T-cell (primary cell): ENCODE measurements at regions not wholly inside any gene's neighbourhood (a gene's known extent, or its start where the extent isn't known, plus 50 kb on each side); places are given as distances from the start of the nearest gene placed in this dataset.

Experiments
- ATAC-seq, 4 experiments: fragments of 200-7000 bp in 3 of 4; fragments of 150-1000 bp in 1 of 4; cut with Tn5 transposase; replicated peaks in 1 of 4; 1 replicate in 3 of 4; 2 replicates in 1 of 4; pipeline ENCODE4 v1.10.0; 2021; ENCODE audit warnings: moderate library complexity in 3 of 4, mild to moderate bottlenecking in 2 of 4, moderate number of reproducible peaks in 1 of 4
- CTCF ChIA-PET, 2 donors: fragments of 300-600 bp; sonication (Branson Sonifier 250); formaldehyde crosslinking; loops; one replicate each; lab custom pipeline; 2022; ENCODE audit warnings: antibody characterized with exemption in 2 of 2; lab: Charles Lee
- POLR2A ChIA-PET, 2 donors: fragments of 300-600 bp; sonication (Branson Sonifier 250); formaldehyde crosslinking; loops; one replicate each; lab custom pipeline; 2022; ENCODE audit warnings: antibody characterized with exemption in 2 of 2; lab: Charles Lee
- DNase-seq, 35 experiments: peaks; one replicate each; pipeline versions ENCODE4 v3.0.0 to v3.0.0-alpha.2; 2013 to 2023
- H3K27ac ChIP-seq: one replicate; pipeline ENCODE4 v1.5.1; 2013; ENCODE audit warnings: low read length
- H3K27me3 ChIP-seq, 2 experiments: replicated peaks in 1 of 2; 1 replicate in 1 of 2; 2 replicates in 1 of 2; pipeline versions ENCODE4 v1.6.1 to v1.7.0; 2013; ENCODE audit warnings: low read length in 1 of 2, mixed read lengths in 1 of 2; ENCODE audit not compliant: control insufficient read depth in 2 of 2, insufficient read depth in 2 of 2; ENCODE audit errors: extremely low read depth in 1 of 2
- H3K36me3 ChIP-seq, 2 donors: 1 replicate in 1 of 2; 2 replicates in 1 of 2; pipeline versions ENCODE4 v1.6.1 to v1.7.0; 2013; ENCODE audit warnings: low read length in 1 of 2; ENCODE audit not compliant: control insufficient read depth in 2 of 2, insufficient read depth in 1 of 2; ENCODE audit errors: extremely low read depth in 1 of 2
- H3K4me1 ChIP-seq, 2 experiments: 1 replicate in 1 of 2; 2 replicates in 1 of 2; pipeline versions ENCODE4 v1.6.1 to v1.7.0; 2013; ENCODE audit warnings: low read length in 2 of 2, mixed read lengths in 1 of 2; ENCODE audit not compliant: insufficient read depth in 2 of 2, control insufficient read depth in 1 of 2; ENCODE audit errors: extremely low read depth in 1 of 2
- H3K4me3 ChIP-seq, 2 donors: 1 replicate in 1 of 2; 2 replicates in 1 of 2; pipeline versions ENCODE4 v1.5.1 to v1.7.0; 2013; ENCODE audit warnings: mild to moderate bottlenecking in 2 of 2, low read length in 1 of 2, moderate library complexity in 1 of 2; ENCODE audit not compliant: control insufficient read depth in 1 of 2; ENCODE audit errors: extremely low read depth in 1 of 2
- H3K9me3 ChIP-seq: 2 replicates; pipeline ENCODE4 v1.7.0; 2013
- H3K27ac Mint-ChIP-seq, 2 donors: one replicate each; pipeline ENCODE4 v1.8.0; 2020 to 2021; ENCODE audit warnings: mild to moderate bottlenecking in 2 of 2, mixed read lengths in 2 of 2
- H3K27me3 Mint-ChIP-seq, 2 donors: one replicate each; pipeline ENCODE4 v1.8.0; 2021 to 2022; ENCODE audit warnings: mixed read lengths in 2 of 2
- H3K36me3 Mint-ChIP-seq: one replicate; pipeline ENCODE4 v1.8.0; 2021; ENCODE audit warnings: mixed read lengths
- H3K4me1 Mint-ChIP-seq, 3 donors: one replicate each; pipeline ENCODE4 v1.8.0; 2020 to 2022; ENCODE audit warnings: mixed read lengths in 3 of 3, mild to moderate bottlenecking in 1 of 3
- H3K4me3 Mint-ChIP-seq, 3 donors: one replicate each; pipeline ENCODE4 v1.8.0; 2020 to 2022; ENCODE audit warnings: mild to moderate bottlenecking in 3 of 3, mixed read lengths in 3 of 3, moderate library complexity in 3 of 3
- H3K9me3 Mint-ChIP-seq, 3 donors: one replicate each; pipeline ENCODE4 v1.8.0; 2020 to 2022; ENCODE audit warnings: mixed read lengths in 3 of 3
- WGBS: methylation state at CpG from one replicate; pipeline ENCODE4 v1.1.5; 2013; ENCODE audit warnings: missing lambda C conversion rate; ENCODE audit not compliant: insufficient coverage; 5-methylcytosine and 5-hydroxymethylcytosine counted together

DNA sequence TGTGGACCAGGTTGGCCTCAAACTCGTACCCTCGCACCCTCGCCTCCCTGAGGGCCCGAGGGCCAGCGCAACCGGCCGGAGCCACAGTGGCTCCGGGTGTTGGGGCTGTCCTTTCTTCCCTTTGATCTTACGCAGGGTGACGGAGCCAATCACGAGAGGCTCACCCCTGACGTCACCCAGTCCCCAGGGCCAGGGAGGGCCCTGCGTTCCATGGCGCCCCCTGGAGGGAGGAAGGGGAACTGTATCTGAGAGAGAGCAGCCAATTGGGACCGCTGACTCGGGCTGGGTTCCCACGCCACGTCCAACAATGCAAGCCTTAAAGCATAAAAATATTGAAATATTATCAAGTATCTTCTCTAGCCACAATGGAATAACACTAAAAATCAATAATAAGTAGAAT, 432.8 kb upstream of the LRRTM4 start:
- no peaks in the 10 kb centered on the region for H3K27me3 Mint-ChIP-seq
- H3K9me3 Mint-ChIP-seq, result peaks cover 11 to 44% (median 22%) of the 10 kb centered on the region in 3 donors
- no peak overlapping the region for H3K27ac Mint-ChIP-seq
- Histone ChIP-seq H3K27me3 (no peaks in the 10 kb centered on the region), H3K36me3 (no peaks in the 10 kb centered on the region), H3K4me1 (no peaks in the 10 kb centered on the region), H3K27ac (no peak overlapping the region), H3K9me3 (no peaks in the 10 kb centered on the region), H3K4me3 (no peak overlapping the region)
- POLR2A ChIA-PET, result no interaction called here
- CTCF ChIA-PET, result no interaction called here
- H3K4me3 Mint-ChIP-seq, result no peak overlapping the region
- H3K36me3 Mint-ChIP-seq, result no peaks in the 10 kb centered on the region
- DNase-seq (no peak), ATAC-seq (no peak)
- WGBS, result 94% methylated on average over 6 of the region's 18 CpGs
- H3K4me1 Mint-ChIP-seq, result no peaks in the 10 kb centered on the region

DNA sequence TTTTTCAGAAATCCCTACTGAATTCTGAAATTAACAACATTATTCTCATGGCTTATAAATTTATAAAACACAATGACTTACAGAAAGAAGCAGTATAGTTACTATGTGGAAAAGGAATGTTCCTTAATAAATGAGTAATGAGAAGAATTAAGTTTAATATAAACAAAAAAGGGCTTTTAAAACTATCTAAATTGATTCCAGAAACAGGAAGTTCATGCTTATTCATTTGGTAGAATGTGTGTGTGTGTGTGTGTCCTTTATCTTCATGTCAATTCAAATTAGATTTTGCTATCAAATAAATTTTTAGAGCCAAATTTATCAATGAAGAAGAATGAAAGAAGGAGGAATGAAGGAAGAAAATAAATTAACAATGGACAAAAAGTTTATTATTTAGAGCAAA, 440.8 kb upstream of the LRRTM4 start:
- Mint-ChIP-seq H3K4me1 (no peaks in the 10 kb centered on the region), H3K27me3 (no peaks in the 10 kb centered on the region), H3K36me3 (no peaks in the 10 kb centered on the region), H3K9me3 (peaks cover 29 to 31% (median 31%) of the 10 kb centered on the region in 3 donors), H3K4me3 (no peak overlapping the region), H3K27ac (no peak overlapping the region)
- ChIA-PET POLR2A (no interaction called here), CTCF (no interaction called here)
- no peaks in the 10 kb centered on the region for H3K27me3 ChIP-seq
- no peaks in the 10 kb centered on the region for H3K4me1 ChIP-seq
- no peaks in the 10 kb centered on the region for H3K36me3 ChIP-seq
- no peak overlapping the region for H3K4me3 ChIP-seq
- no peak for ATAC-seq
- DNase-seq, result no peak
- no peaks in the 10 kb centered on the region for H3K9me3 ChIP-seq
- no peak overlapping the region for H3K27ac ChIP-seq

DNA sequence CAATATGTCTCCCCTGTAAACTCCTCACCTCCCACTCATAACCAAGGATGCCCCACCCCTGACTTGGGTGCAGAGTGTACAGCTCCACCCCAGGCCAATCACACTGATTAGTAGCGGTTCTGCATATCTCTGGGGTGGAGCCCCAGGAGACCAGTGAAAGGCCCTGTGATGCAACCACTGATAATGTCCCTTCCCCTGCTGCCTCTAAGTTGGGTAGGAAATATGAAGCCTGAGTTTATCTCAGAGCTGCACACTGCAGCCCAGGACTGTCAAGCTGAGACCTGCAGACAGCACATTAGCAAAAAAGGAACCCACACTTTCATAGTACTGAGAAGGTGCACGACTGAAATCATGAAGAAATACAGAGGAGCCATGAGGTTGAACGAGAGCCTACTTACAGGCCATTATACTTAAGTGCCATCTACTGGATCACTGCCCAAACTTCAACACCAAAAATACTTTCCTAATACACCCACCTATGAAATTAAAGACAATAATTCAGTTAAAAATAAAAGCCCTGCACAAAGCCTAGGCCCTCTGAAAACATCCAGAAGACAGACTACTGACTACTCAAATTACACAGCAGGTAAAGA, 455.4 kb upstream of the LRRTM4 start:
- ChIA-PET POLR2A (no interaction called here), CTCF (no interaction called here)
- Histone ChIP-seq H3K27me3 (no peaks in the 10 kb centered on the region), H3K36me3 (no peaks in the 10 kb centered on the region), H3K4me3 (no peak overlapping the region), H3K4me1 (no peaks in the 10 kb centered on the region), H3K27ac (no peak overlapping the region), H3K9me3 (no peaks in the 10 kb centered on the region)
- DNase-seq, result no peak
- H3K27me3 Mint-ChIP-seq, result no peaks in the 10 kb centered on the region
- H3K4me1 Mint-ChIP-seq, result no peaks in the 10 kb centered on the region
- H3K36me3 Mint-ChIP-seq, result no peaks in the 10 kb centered on the region
- H3K4me3 Mint-ChIP-seq, result no peak overlapping the region
- no peak for ATAC-seq
- no peak overlapping the region for H3K27ac Mint-ChIP-seq
- H3K9me3 Mint-ChIP-seq, result peaks cover 39 to 48% (median 39%) of the 10 kb centered on the region in 3 donors
- 34% methylated on average over 2 of the region's 3 CpGs for WGBS

DNA sequence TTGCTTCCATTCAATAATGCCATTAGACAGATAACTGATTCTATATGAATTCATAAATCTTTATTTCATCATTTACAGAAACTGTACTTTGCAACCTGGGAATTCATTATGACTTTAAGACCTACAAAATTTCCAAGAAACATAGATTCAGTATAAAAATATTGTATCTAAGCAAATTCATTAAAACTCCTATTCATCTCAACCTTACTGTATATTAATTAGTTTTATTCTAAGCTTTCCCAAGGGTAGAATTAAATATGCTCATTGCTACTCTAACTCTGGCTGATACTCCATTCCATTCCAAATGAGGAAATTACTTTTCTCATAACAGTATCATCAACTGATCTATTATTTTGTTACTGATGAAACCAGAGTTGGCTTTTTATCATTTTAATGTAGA, 473.0 kb upstream of the LRRTM4 start:
- no peaks in the 10 kb centered on the region for H3K4me1 Mint-ChIP-seq
- no peak overlapping the region for H3K4me3 Mint-ChIP-seq
- Histone ChIP-seq H3K4me1 (no peaks in the 10 kb centered on the region), H3K27ac (no peak overlapping the region), H3K27me3 (no peaks in the 10 kb centered on the region), H3K9me3 (no peaks in the 10 kb centered on the region), H3K4me3 (no peak overlapping the region), H3K36me3 (no peaks in the 10 kb centered on the region)
- POLR2A ChIA-PET, result interaction anchor here in 1 of 2 donors (0.6 kb wide), 1 partner anchor 647 kb away, joined by 4 read pairs; no protein-coding TSS in a partner anchor
- no peaks in the 10 kb centered on the region for H3K36me3 Mint-ChIP-seq
- DNase-seq (no peak), ATAC-seq (no peak)
- CTCF ChIA-PET, result no interaction called here
- H3K27me3 Mint-ChIP-seq, result no peaks in the 10 kb centered on the region
- peaks cover 0 to 4% (median 4%) of the 10 kb centered on the region in 3 donors for H3K9me3 Mint-ChIP-seq
- no peak overlapping the region for H3K27ac Mint-ChIP-seq

DNA sequence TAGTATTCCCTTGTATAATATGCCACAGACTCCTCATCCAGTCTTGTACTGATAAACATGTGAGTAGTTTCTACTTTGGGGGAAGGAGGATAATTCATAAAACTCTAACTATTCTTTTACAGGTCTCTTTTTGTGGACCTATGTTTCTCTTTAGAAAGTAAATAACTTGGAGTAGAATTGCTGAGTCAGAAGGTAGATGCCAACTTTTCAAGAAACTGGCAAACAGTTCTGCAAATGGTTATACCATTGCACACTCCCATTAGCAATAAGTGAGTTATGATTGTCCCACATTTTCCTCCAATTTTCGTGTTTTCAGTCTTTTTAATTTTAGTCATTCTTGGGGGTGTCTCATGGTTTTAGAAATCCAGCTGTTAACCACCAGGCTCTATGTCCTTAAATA, 477.2 kb upstream of the LRRTM4 start:
- ChIA-PET POLR2A (interaction anchor here in 1 of 2 donors (0.8 kb wide), 1 partner anchor 354 kb away, joined by 3 read pairs; no protein-coding TSS in a partner anchor), CTCF (no interaction called here)
- Histone ChIP-seq H3K27ac (no peak overlapping the region), H3K36me3 (no peaks in the 10 kb centered on the region), H3K4me3 (no peak overlapping the region), H3K9me3 (no peaks in the 10 kb centered on the region), H3K27me3 (no peaks in the 10 kb centered on the region), H3K4me1 (no peaks in the 10 kb centered on the region)
- DNase-seq (no peak), ATAC-seq (no peak)
- Mint-ChIP-seq H3K27me3 (no peaks in the 10 kb centered on the region), H3K36me3 (no peaks in the 10 kb centered on the region), H3K4me3 (no peak overlapping the region), H3K9me3 (peaks cover 2 to 9% (median 7%) of the 10 kb centered on the region in 3 donors), H3K4me1 (no peaks in the 10 kb centered on the region), H3K27ac (no peak overlapping the region)
- no CpG with 5 or more reads among the region's 1 CpG for WGBS

DNA sequence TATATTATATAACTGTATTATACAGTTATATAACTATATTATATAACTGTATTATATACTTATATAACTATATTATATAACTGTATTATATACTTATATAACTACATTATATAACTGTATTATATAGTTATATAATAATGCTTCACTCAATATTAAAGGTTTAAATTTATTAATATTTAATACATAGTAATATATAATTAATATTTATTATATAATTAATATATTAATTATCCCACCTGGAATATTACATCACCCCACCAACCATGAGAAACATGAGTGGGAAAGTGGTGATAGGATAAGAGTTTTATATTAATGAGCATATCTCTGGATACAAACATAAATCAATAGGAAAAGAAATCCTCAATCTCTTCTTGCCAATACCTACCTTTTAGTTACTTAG, 487.1 kb upstream of the LRRTM4 start:
- H3K4me3 Mint-ChIP-seq, result no peak overlapping the region
- H3K27me3 Mint-ChIP-seq, result no peaks in the 10 kb centered on the region
- Histone ChIP-seq H3K4me3 (no peak overlapping the region), H3K27me3 (no peaks in the 10 kb centered on the region), H3K36me3 (no peaks in the 10 kb centered on the region), H3K27ac (no peak overlapping the region), H3K4me1 (no peaks in the 10 kb centered on the region), H3K9me3 (peaks cover 4% of the 10 kb centered on the region)
- ATAC-seq, result no peak
- H3K36me3 Mint-ChIP-seq, result no peaks in the 10 kb centered on the region
- H3K4me1 Mint-ChIP-seq, result no peaks in the 10 kb centered on the region
- ChIA-PET CTCF (no interaction called here), POLR2A (no interaction called here)
- DNase-seq, result no peak
- H3K9me3 Mint-ChIP-seq, result peaks cover 10 to 31% (median 14%) of the 10 kb centered on the region in 3 donors
- H3K27ac Mint-ChIP-seq, result no peak overlapping the region

DNA sequence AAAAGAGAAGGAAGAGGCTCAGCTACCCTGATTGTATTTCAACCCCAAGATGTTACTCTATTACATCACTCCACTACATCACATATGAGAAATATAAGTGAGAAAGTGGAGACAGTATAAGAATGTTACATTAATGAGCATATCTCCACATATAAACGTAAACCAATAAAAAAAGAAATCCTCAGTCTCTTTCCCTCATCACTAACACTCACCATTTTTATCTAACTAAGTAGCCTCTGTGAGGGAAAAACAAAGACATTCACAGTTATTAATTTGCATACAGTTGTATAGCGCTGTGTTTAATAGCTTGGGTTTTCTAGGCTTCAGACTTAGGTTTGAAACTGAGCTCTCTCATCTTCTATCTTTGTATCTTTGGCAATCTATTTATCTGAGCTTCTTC, 489.1 kb upstream of the LRRTM4 start:
- CTCF ChIA-PET, result no interaction called here
- H3K4me1 ChIP-seq, result no peaks in the 10 kb centered on the region
- no CpG with 5 or more reads among the region's 2 CpGs for WGBS

More for the DNA sequence above, 489.1 kb upstream of the LRRTM4 start:
- Histone ChIP-seq H3K36me3 (no peaks in the 10 kb centered on the region), H3K4me3 (no peak overlapping the region), H3K27ac (no peak overlapping the region), H3K27me3 (no peaks in the 10 kb centered on the region), H3K9me3 (peaks cover 4% of the 10 kb centered on the region)
- Mint-ChIP-seq H3K4me3 (no peak overlapping the region), H3K36me3 (no peaks in the 10 kb centered on the region), H3K27me3 (no peaks in the 10 kb centered on the region), H3K9me3 (peaks cover 15 to 25% (median 16%) of the 10 kb centered on the region in 3 donors), H3K4me1 (no peaks in the 10 kb centered on the region), H3K27ac (no peak overlapping the region)
- POLR2A ChIA-PET, result no interaction called here
- ATAC-seq (no peak), DNase-seq (no peak)
